ENCODE measurements at regions not wholly inside any gene's neighbourhood (a gene's known extent, or its start where the extent isn't known, plus 50 kb on each side); places are given as distances from the start of the nearest gene placed in this dataset.
A peak's percentile ranks its signal among the peaks of the same experiment; 100 is the strongest.

GRCh38 chr9:21661626-21662025 lies 140.8 kb upstream of the MTAP start:
- no peak for DNase-seq (ENCODE audit: low read depth in 4 of 4, low spot score in 1 of 4)

GRCh38 chr9:21668516-21668915 lies 133.9 kb upstream of the MTAP start:
- no peak for DNase-seq (ENCODE audit: low read depth in 4 of 4, low spot score in 1 of 4)

GRCh38 chr9:21669701-21670100 lies 132.7 kb upstream of the MTAP start:
- no peak for DNase-seq (ENCODE audit: low read depth in 4 of 4, low spot score in 1 of 4)

- DNase-seq (ENCODE audit: low read depth in 4 of 4, low spot score in 1 of 4) = no peak
These were observed 132.1 kb upstream of the MTAP start for GRCh38 chr9:21670374-21670773.

GRCh38 chr9:21672140-21672539 lies 130.3 kb upstream of the MTAP start:
- DNase-seq (ENCODE audit: low read depth in 4 of 4, low spot score in 1 of 4) = no peak

GRCh38 chr9:21672761-21673160 lies 129.7 kb upstream of the MTAP start:
- DNase-seq (ENCODE audit: low read depth in 4 of 4, low spot score in 1 of 4) = no peak

- DNase-seq (ENCODE audit: low read depth in 4 of 4, low spot score in 1 of 4) = no peak
These were observed 127.5 kb upstream of the MTAP start for GRCh38 chr9:21674894-21675293.

GRCh38 chr9:21677387-21677786 lies 125.0 kb upstream of the MTAP start:
- no peak for DNase-seq (ENCODE audit: low read depth in 4 of 4, low spot score in 1 of 4)

GRCh38 chr9:21677834-21678233 lies 124.6 kb upstream of the MTAP start:
- no peak for DNase-seq (ENCODE audit: low read depth in 4 of 4, low spot score in 1 of 4)

GRCh38 chr9:21679432-21679831 lies 123.0 kb upstream of the MTAP start:
- DNase-seq (ENCODE audit: low read depth in 4 of 4, low spot score in 1 of 4) = no peak

- no peak for DNase-seq (ENCODE audit: low read depth in 4 of 4, low spot score in 1 of 4)
These were observed 121.8 kb upstream of the MTAP start for GRCh38 chr9:21680590-21680989.

- DNase-seq (ENCODE audit: low read depth in 4 of 4, low spot score in 1 of 4) = no peak
These were observed 120.8 kb upstream of the MTAP start for GRCh38 chr9:21681641-21682040.

- no peak for DNase-seq (ENCODE audit: low read depth in 4 of 4, low spot score in 1 of 4)
These were observed 120.1 kb upstream of the MTAP start for GRCh38 chr9:21682381-21682780.

GRCh38 chr9:21682981-21683380 lies 119.5 kb upstream of the MTAP start:
- DNase-seq (ENCODE audit: low read depth in 4 of 4, low spot score in 1 of 4) = no peak

- no peak for DNase-seq (ENCODE audit: low read depth in 4 of 4, low spot score in 1 of 4)
These were observed 118.8 kb upstream of the MTAP start for GRCh38 chr9:21683484-21684175.

- no peak for DNase-seq (ENCODE audit: low read depth in 4 of 4, low spot score in 1 of 4)
These were observed 118.2 kb upstream of the MTAP start for GRCh38 chr9:21684231-21684630.

- DNase-seq (ENCODE audit: low read depth in 4 of 4, low spot score in 1 of 4) = peak in 3 of 4 experiments; percentile 24 to 37 (median 35)
These were observed 117.5 kb upstream of the MTAP start for GRCh38 chr9:21684831-21685362.

GRCh38 chr9:21685502-21685901 lies 116.9 kb upstream of the MTAP start:
- no peak for DNase-seq (ENCODE audit: low read depth in 4 of 4, low spot score in 1 of 4)

- DNase-seq (ENCODE audit: low read depth in 4 of 4, low spot score in 1 of 4) = no peak
These were observed 115.7 kb upstream of the MTAP start for GRCh38 chr9:21686738-21687137.

- DNase-seq (ENCODE audit: low read depth in 4 of 4, low spot score in 1 of 4) = no peak
These were observed 115.1 kb upstream of the MTAP start for GRCh38 chr9:21687351-21687750.

- no peak for DNase-seq (ENCODE audit: low read depth in 4 of 4, low spot score in 1 of 4)
These were observed 114.0 kb upstream of the MTAP start for GRCh38 chr9:21688108-21689102.

GRCh38 chr9:21689854-21690253 lies 112.6 kb upstream of the MTAP start:
- DNase-seq (ENCODE audit: low read depth in 4 of 4, low spot score in 1 of 4) = no peak

Measured in stimulated activated CD4-positive, alpha-beta T cell treated with anti-CD3 and anti-CD28 coated beads, Interleukin-1b, Interleukin-23, amount 100 ng/mL, for 24 hours (primary cell).